ENCODE measurements at regions not wholly inside any gene's neighbourhood (a gene's known extent, or its start where the extent isn't known, plus 50 kb on each side); places are given as distances from the start of the nearest gene placed in this dataset.

DNA sequence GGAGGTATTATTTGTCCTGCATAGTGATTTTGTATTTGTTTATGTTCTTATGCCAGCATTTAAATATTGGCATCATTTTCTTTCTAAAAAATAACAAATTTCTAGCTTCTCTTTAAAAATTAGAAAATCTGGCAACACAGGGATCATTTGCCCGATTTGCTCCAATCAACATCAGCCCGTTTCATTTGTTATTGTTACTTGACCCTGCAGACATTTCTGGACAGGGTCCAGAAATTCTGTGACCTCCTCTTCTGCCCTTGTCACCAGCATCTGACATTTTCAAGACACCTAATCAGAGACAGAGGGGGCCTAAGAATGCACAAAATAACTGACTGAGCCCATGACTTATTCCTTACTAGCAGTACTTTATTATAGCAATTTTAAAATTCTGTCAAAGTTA, 253.3 kb downstream of the MREG start:
- no peaks in the 10 kb centered on the region for H3K9me3 ChIP-seq
- no peaks in the 10 kb centered on the region for H3K4me1 ChIP-seq
- WGBS, 2 donors, result 70 to 75% methylated on average over 2 of the region's 2 CpGs
- ATAC-seq (no peak), DNase-seq (no peak)
- TF ChIP-seq POLR2A (IDR thresholded peaks at IDR 0.05), result no peak
- no peak for TF ChIP-seq CTCF (IDR thresholded peaks at IDR 0.05)
- H3K27ac ChIP-seq, result no peak overlapping the region
- intact Hi-C loops (cut with DNase I), result no loop called here
- H3K36me3 ChIP-seq (replicated peaks in 1 of 2; ENCODE audit: insufficient read depth in 1 of 2, low read depth in 2 of 2), result no peaks in the 10 kb centered on the region
- H3K27me3 ChIP-seq, result no peaks in the 10 kb centered on the region
- no peak overlapping the region for H3K4me3 ChIP-seq

DNA sequence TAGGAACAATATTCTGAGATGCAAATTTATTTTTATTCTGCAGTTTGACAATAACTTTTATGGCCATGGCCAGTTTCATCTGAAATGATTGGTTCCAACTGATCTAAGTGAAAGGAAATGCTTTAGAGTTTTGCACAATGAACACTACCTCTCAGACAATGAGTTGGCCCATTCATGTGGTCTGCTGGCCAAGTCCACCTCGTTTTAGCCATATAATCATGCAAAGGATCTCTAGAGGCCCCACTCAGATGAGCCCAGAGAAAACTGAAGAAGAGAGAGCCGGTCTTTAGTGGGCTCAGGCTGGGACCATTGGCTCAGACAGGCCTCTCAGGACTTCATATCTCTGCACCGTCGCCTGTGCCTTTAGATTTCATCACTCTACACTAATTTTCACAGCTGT, 254.7 kb downstream of the MREG start:
- WGBS, 2 donors, result 59 to 60% methylated on average over 4 of the region's 4 CpGs
- Histone ChIP-seq H3K4me3 (no peak overlapping the region), H3K4me1 (no peaks in the 10 kb centered on the region), H3K27me3 (no peaks in the 10 kb centered on the region), H3K36me3 (replicated peaks in 1 of 2; ENCODE audit: insufficient read depth in 1 of 2, low read depth in 2 of 2) (no peaks in the 10 kb centered on the region), H3K9me3 (no peaks in the 10 kb centered on the region), H3K27ac (no peak overlapping the region)
- DNase-seq (no peak), ATAC-seq (no peak)
- intact Hi-C loops (cut with DNase I), result no loop called here
- TF ChIP-seq CTCF (IDR thresholded peaks at IDR 0.05) (no peak), POLR2A (IDR thresholded peaks at IDR 0.05) (no peak)

- TF ChIP-seq POLR2A (IDR thresholded peaks at IDR 0.05) (no peak), CTCF (IDR thresholded peaks at IDR 0.05) (no peak)
These were observed 257.0 kb downstream of the MREG start for GRCh38 chr2:215756346-215756730.

DNA sequence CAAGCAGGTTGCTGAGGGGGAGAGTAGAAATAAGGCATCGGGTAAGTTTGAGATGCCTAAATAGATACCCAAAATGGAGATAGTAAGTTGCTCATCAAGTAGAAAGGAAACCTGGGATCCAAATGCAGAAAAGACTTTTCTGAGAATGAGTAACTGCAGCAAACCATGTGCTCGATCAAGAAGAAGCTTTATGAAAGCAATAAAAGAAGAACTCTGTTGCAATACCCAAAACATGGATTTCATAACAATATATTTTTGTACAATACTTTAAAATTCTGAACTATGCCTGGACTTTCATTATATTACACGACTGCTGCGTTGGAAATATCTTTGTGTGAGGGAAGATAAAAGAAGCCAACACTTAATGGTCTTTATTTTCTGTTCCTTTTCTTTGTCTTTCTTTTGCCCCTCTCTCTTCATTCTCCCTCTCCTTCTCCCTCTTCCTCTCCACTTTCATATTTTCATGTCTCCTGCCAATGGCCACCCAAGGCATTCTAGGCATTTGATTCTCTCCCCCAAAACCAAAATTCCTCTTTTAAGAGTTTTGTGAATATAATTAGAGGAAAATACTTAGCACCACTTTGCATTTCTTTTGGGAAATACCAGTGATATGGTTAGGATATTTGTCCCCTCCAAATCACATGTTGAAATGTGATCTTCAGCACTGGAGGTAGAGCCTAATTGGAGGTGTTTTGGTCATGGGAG, 257.6 kb downstream of the MREG start:
- ATAC-seq, result no peak
- no peak for DNase-seq
- Histone ChIP-seq H3K4me1 (no peaks in the 10 kb centered on the region), H3K27me3 (no peaks in the 10 kb centered on the region), H3K36me3 (replicated peaks in 1 of 2; ENCODE audit: insufficient read depth in 1 of 2, low read depth in 2 of 2) (no peaks in the 10 kb centered on the region), H3K4me3 (no peak overlapping the region), H3K9me3 (no peaks in the 10 kb centered on the region), H3K27ac (no peak overlapping the region)
- intact Hi-C loops (cut with DNase I), result no loop called here
- TF ChIP-seq CTCF (IDR thresholded peaks at IDR 0.05), result no peak
- no peak for TF ChIP-seq POLR2A (IDR thresholded peaks at IDR 0.05)
- 69 to 72% methylated on average over 4 of the region's 4 CpGs for WGBS, 2 donors

More at GRCh38 chr2:215756346-215756730, 257.0 kb downstream of the MREG start:
- H3K9me3 ChIP-seq, result no peaks in the 10 kb centered on the region
- ATAC-seq (no peak), DNase-seq (no peak)
- H3K36me3 ChIP-seq (replicated peaks in 1 of 2; ENCODE audit: insufficient read depth in 1 of 2, low read depth in 2 of 2), result no peaks in the 10 kb centered on the region
- H3K4me3 ChIP-seq, result no peak overlapping the region
- intact Hi-C loops (cut with DNase I), result no loop called here
- no peaks in the 10 kb centered on the region for H3K4me1 ChIP-seq
- H3K27me3 ChIP-seq, result no peaks in the 10 kb centered on the region
- no peak overlapping the region for H3K27ac ChIP-seq
- 51 to 66% methylated on average over 2 of the region's 2 CpGs for WGBS, 2 donors

DNA sequence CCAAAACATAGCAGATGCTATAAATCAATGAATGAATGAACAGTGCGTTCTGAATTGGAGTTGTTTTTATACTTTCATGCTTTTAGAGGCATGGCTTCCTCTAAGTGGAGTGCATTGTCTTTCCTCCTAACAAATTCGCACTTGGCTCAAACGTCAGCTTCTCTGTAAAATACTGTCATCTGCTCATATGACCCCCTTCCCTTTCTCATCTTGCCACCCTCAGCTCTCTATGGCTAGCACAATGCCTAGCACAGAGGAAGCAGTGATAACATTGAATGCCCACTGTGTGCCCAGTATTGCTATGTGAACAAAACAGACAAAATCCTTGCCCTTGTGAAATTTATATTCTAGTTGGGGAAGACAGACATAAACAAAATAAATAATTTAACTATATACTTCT, 258.8 kb downstream of the MREG start:
- DNase-seq (peak in 1 of 4 donors; percentile 21), ATAC-seq (no peak)
- Histone ChIP-seq H3K4me1 (no peaks in the 10 kb centered on the region), H3K36me3 (replicated peaks in 1 of 2; ENCODE audit: insufficient read depth in 1 of 2, low read depth in 2 of 2) (no peaks in the 10 kb centered on the region), H3K9me3 (no peaks in the 10 kb centered on the region), H3K27me3 (no peaks in the 10 kb centered on the region), H3K27ac (no peak overlapping the region), H3K4me3 (no peak overlapping the region)
- no peak for TF ChIP-seq CTCF (IDR thresholded peaks at IDR 0.05)
- TF ChIP-seq POLR2A (IDR thresholded peaks at IDR 0.05), result no peak
- WGBS, 2 donors, result 42 to 69% methylated on average over 3 of the region's 3 CpGs
- intact Hi-C loops (cut with DNase I), result no loop called here

Data from body of pancreas (tissue), 4 donors.